ENCODE measurements at regions not wholly inside any gene's neighbourhood (a gene's known extent, or its start where the extent isn't known, plus 50 kb on each side); places are given as distances from the start of the nearest gene placed in this dataset.

GRCh38 chr17:71338396-71338795 lies 782.4 kb upstream of the SOX9 start:
- no peak for TF ChIP-seq EZH2 (IDR thresholded peaks at IDR 0.05)
- no peak for TF ChIP-seq POLR2AphosphoS5 (IDR thresholded peaks at IDR 0.05; ENCODE audit: borderline replicate concordance, low read depth, low read length)
- TF ChIP-seq FOXP2 (optimal IDR thresholded peaks at IDR 0.05; ENCODE audit: control extremely low read depth, extremely low read length, insufficient read depth) = no peak
